C4-2B (cell line): ENCODE measurements at regions not wholly inside any gene's neighbourhood (a gene's known extent, or its start where the extent isn't known, plus 50 kb on each side); places are given as distances from the start of the nearest gene placed in this dataset.

Experiments
- H3K27ac ChIP-seq: fragments of 450-650 bp; 2 replicates; pipeline ENCODE4 v1.5.1; 2017
- ZFX ChIP-seq: fragments of 450-650 bp; IDR thresholded peaks from 2 replicates; pipeline ENCODE4 v1.6.1; 2017
- TF ChIP-seq, protein P1 (sequence below): fragments of 450-650 bp; conservative IDR thresholded peaks from 2 replicates; pipeline ENCODE4 v1.5.1; 2017; ENCODE audit warnings: mild to moderate bottlenecking

DNA sequence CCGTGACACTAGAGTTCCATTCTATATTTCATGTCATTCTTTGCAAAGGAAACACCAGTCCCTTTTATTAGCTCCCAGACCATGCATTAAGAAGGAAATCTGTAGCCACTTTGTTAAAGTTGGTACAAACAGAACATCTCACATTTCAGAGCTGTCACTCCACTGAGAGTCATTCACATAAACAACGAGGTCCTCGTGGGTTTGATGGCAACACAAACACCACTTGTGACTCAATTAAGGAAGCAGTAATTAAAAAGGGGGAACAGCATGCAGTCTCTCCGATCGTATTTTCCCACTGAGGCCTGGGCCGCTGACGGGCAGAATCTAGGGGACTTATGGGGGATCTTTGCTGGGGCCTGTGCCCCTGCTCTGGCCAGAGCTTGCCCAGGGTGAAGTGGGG, 94.2 kb upstream of the ZNF618 start:
- TF ChIP-seq, protein P1, sequence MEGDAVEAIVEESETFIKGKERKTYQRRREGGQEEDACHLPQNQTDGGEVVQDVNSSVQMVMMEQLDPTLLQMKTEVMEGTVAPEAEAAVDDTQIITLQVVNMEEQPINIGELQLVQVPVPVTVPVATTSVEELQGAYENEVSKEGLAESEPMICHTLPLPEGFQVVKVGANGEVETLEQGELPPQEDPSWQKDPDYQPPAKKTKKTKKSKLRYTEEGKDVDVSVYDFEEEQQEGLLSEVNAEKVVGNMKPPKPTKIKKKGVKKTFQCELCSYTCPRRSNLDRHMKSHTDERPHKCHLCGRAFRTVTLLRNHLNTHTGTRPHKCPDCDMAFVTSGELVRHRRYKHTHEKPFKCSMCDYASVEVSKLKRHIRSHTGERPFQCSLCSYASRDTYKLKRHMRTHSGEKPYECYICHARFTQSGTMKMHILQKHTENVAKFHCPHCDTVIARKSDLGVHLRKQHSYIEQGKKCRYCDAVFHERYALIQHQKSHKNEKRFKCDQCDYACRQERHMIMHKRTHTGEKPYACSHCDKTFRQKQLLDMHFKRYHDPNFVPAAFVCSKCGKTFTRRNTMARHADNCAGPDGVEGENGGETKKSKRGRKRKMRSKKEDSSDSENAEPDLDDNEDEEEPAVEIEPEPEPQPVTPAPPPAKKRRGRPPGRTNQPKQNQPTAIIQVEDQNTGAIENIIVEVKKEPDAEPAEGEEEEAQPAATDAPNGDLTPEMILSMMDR = no peak
- no peak for TF ChIP-seq ZFX

DNA sequence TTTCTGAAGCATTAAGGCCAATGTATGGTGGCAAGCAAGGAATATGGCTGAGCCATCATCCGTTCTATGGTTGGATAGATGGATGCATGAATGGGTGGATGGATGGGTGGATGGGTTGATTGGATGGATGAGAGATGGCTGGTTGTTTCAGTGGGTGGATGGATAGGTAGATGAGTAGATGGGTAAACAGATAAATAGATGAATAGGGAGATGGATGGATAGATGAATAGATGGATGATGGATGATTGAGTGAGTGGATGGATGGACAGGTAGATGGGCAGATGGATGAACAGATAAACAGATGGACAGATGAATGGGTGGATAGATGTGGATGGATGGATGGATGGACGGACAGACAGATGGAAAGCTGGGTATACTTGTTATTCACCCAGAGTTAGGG, 92.6 kb upstream of the ZNF618 start:
- TF ChIP-seq ZFX = no peak
- TF ChIP-seq, protein P1 = no peak
- no peak overlapping the region for H3K27ac ChIP-seq

More for the DNA sequence above, 94.2 kb upstream of the ZNF618 start:
- no peak overlapping the region for H3K27ac ChIP-seq

DNA sequence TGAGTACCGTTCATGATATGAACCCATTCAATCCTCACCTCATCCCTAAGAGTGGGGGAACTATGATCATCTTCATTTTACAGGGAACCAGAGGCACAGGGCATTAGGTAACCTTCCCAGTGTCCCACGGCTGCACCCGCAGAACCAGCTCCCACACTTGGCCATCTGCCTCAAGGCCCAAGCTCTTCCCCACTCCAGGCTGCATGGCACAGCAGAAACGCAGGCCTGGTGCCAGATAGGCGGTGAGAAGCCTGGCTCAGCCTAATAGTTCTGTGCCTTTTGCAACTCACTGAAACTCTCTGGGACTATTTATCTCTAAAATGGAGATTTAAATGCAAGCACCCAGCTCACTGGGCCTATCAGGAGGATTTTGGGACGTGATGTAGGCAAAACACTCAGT, 90.8 kb upstream of the ZNF618 start:
- no peak for TF ChIP-seq ZFX
- TF ChIP-seq, protein P1 = no peak
- H3K27ac ChIP-seq = no peak overlapping the region

DNA sequence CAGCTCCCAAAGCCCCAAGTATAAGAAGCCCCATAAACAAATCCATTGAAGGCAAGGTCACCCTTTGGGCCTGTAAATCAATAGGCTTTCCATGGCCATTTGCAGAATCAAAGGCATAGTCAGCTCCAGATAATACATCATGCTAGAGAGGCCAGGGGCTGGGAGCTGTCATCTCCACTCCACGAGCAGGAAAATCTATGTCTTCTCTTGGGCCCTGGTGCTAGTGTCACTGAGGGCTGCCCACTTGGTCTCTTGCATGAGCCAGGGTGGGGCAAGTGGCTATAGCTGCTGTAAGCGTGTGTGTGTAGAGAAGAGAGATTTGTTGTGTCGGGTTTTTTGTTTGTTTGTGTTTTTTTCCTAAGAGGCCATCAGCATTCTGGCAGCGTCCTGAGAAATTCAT, 90.0 kb upstream of the ZNF618 start:
- TF ChIP-seq, protein P1 = no peak
- no peak for TF ChIP-seq ZFX
- no peak overlapping the region for H3K27ac ChIP-seq

DNA sequence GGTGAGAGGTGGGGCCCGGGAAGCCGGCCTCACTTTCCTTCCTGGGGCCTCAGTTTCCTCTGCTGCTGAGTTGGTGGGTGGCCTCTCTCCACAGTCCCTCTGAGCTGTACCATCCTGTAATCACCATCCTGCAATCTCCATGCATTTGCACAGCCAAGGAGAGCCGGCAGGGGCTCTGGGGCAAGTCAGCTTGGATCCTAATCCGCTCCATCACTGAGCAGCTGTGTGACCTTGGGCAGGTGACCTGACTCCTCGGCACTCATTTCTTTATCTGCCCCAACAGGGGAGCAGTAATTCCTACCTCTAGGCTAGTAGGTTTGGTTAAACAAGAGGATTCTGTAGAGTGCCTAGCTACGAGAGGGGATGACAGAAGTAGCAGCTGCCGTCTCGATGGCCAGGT, 88.2 kb upstream of the ZNF618 start:
- no peak overlapping the region for H3K27ac ChIP-seq
- no peak for TF ChIP-seq ZFX
- TF ChIP-seq, protein P1 = no peak

DNA sequence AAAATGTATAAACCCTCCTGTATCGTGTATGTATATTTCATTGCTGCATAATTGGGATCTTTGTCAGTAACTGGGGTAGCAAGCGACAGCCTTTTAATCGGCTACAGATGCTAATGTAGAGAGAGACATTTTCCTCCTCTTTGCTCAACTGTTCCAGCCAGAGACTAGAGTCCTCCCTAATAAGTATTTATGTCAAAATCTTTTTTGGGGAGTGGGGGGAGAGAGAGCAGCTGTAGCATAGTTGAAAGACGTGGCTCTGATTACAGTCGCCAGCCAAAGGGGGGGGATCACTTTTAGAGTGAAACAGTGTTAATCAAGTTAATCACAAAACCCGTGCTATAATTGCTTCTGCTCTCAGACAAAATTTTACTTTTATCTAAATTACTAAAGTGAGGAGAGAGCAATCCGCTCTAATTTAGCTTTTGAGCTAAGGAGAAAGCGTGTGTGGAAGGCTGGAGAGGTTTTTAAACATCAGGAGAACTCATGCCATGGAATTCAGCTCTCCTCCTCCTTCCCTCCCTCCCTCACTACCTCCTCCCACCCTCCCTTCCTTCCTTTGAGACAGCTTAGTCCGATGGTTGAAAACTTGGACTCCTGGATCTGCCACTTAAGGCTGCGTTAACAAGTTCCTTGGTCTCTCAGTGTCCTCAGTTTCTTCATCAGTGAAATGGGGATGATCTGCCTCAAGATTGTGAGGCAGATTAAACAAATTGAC, 87.3 kb upstream of the ZNF618 start:
- no peak overlapping the region for H3K27ac ChIP-seq
- TF ChIP-seq ZFX = no peak
- TF ChIP-seq, protein P1 = no peak

DNA sequence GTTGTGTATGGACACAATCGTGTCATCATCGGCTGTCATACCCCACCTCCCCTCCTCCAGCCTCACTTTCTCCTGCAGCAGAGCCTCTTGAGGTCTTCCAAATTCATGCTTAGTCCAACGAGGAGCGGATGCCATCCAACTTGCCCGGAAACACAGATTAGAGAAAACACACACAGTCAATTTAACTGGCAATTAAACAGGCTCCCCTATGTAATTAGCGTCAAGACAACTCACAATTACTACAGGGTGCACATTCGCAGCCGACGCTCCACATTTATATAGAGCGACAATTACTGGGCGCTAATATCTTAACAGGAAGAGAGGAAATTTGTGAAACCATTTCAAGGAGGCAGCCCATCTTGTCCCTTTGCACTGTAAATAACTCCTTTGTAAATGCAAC, 86.0 kb upstream of the ZNF618 start:
- H3K27ac ChIP-seq = no peak overlapping the region
- TF ChIP-seq ZFX = no peak
- TF ChIP-seq, protein P1 = no peak
